Endothelial cell of umbilical vein (primary cell): ENCODE measurements at regions not wholly inside any gene's neighbourhood (a gene's known extent, or its start where the extent isn't known, plus 50 kb on each side); places are given as distances from the start of the nearest gene placed in this dataset.

Experiments
- BruUV-seq: library from RNA; stranded (reverse); fragments of 400-500 nt; replicated peaks from 2 replicates; lab custom pipeline; 2021; lab: Mats Ljungman, UMichigan
- CTCF ChIA-PET: fragments of 300-600, 350-600 bp; sonication (Branson Sonifier 250); formaldehyde crosslinking; loops from one replicate; lab custom pipeline; 2021; ENCODE audit warnings: antibody characterized with exemption, inconsistent platforms; lab: Charles Lee
- POLR2A ChIA-PET: fragments of 300-600, 350-600 bp; sonication (Branson Sonifier 250); formaldehyde crosslinking; loops from one replicate; lab custom pipeline; 2021; ENCODE audit warnings: antibody characterized with exemption, inconsistent platforms; lab: Charles Lee
- DNase-seq: peaks from one replicate; pipeline ENCODE4 v3.0.0-alpha.2; 2011; ENCODE audit warnings: low read depth, low spot score
- FAIRE-seq: peaks from 2 replicates; lab custom pipeline; 2011; peaks lifted over from hg19 to GRCh38; lab: Jason Lieb, UNC
- H2AFZ ChIP-seq: 2 replicates; pipeline ENCODE4 v1.6.0; 2012; ENCODE audit warnings: low read depth, low read length, control low read depth, inconsistent platforms
- H3K27ac ChIP-seq: 2 replicates; pipeline ENCODE4 v1.5.1; 2011; ENCODE audit warnings: low read depth, mild to moderate bottlenecking, control low read depth, low read length, moderate library complexity; ENCODE audit not compliant: insufficient read depth
- H3K27me3 ChIP-seq, 2 experiments: 2 replicates each; pipeline versions ENCODE4 v1.6.0 to v1.6.1; 2011; ENCODE audit warnings: low read length in 2 of 2, mixed read lengths in 1 of 2; ENCODE audit not compliant: control insufficient read depth in 2 of 2, insufficient read depth in 2 of 2
- H3K36me3 ChIP-seq, 2 experiments: 2 replicates in 1 of 2; 3 replicates in 1 of 2; pipeline ENCODE4 v1.5.1; 2011; ENCODE audit warnings: low read length in 2 of 2, mild to moderate bottlenecking in 1 of 2, moderate library complexity in 1 of 2; ENCODE audit not compliant: control insufficient read depth in 2 of 2, insufficient read depth in 2 of 2; ENCODE audit errors: extremely low read depth in 1 of 2
- H3K4me1 ChIP-seq: 3 replicates; pipeline ENCODE4 v1.5.1; 2011; ENCODE audit warnings: mild to moderate bottlenecking, low read length; ENCODE audit not compliant: control insufficient read depth, insufficient read depth; ENCODE audit errors: extremely low read depth
- H3K4me2 ChIP-seq: 2 replicates; pipeline ENCODE4 v1.6.1; 2011; ENCODE audit warnings: low read length, control low read depth, mixed read lengths; ENCODE audit not compliant: insufficient read depth
- H3K4me3 ChIP-seq, 3 experiments: fragments of 200-600 bp in 1 of 3; sonication (generic), shearing (Covaris generic) in 1 of 3; replicated peaks in 1 of 3; 2 replicates each; pipeline ENCODE4 v1.5.1; 2011 to 2016; ENCODE audit warnings: control low read depth in 3 of 3, low read length in 3 of 3, mild to moderate bottlenecking in 2 of 3, inconsistent platforms in 1 of 3, low read depth in 1 of 3, moderate library complexity in 1 of 3; ENCODE audit not compliant: insufficient read depth in 1 of 3
- H3K79me2 ChIP-seq: 2 replicates; pipeline ENCODE4 v1.6.0; 2012; ENCODE audit warnings: low read length, inconsistent platforms; ENCODE audit not compliant: control insufficient read depth, insufficient read depth
- H3K9ac ChIP-seq: replicated peaks from 2 replicates; pipeline ENCODE3; 2011; ENCODE audit warnings: low read length, control low read depth; ENCODE audit not compliant: insufficient read depth; ENCODE audit errors: extremely low read depth
- H3K9me1 ChIP-seq: replicated peaks from 3 replicates; pipeline ENCODE4 v1.6.0; 2011; ENCODE audit warnings: mild to moderate bottlenecking, low read length; ENCODE audit not compliant: control insufficient read depth, insufficient read depth; ENCODE audit errors: extremely low read depth
- H3K9me3 ChIP-seq: replicated peaks from 2 replicates; pipeline ENCODE4 v1.5.1; 2012; ENCODE audit warnings: low read length, inconsistent platforms; ENCODE audit not compliant: control insufficient read depth, insufficient read depth
- H4K20me1 ChIP-seq: replicated peaks from 2 replicates; pipeline ENCODE3; 2011; ENCODE audit warnings: mild to moderate bottlenecking, low read length; ENCODE audit not compliant: control insufficient read depth, insufficient read depth; ENCODE audit errors: extremely low read depth
- EZH2 ChIP-seq: IDR thresholded peaks from 2 replicates; pipeline ENCODE4 v1.6.1; 2012; ENCODE audit warnings: borderline replicate concordance, low read depth, mild to moderate bottlenecking, moderate library complexity, low read length, inconsistent platforms; ENCODE audit not compliant: severe bottlenecking
- GATA2 ChIP-seq: IDR thresholded peaks from 2 replicates; pipeline ENCODE4 v1.7.0; 2011; ENCODE audit warnings: low read depth, mild to moderate bottlenecking, moderate library complexity, mixed read lengths, low read length; ENCODE audit not compliant: insufficient read length, insufficient read depth
- JUN ChIP-seq: IDR thresholded peaks from 2 replicates; pipeline ENCODE4 v1.6.1; 2011; ENCODE audit warnings: borderline replicate concordance, low read depth; ENCODE audit not compliant: insufficient read length, insufficient read depth
- MYC ChIP-seq: IDR thresholded peaks from one replicate; pipeline ENCODE4 v1.6.1; 2011; ENCODE audit warnings: mild to moderate bottlenecking, low read depth, low read length
- POLR2A ChIP-seq: IDR thresholded peaks from 2 replicates; pipeline ENCODE4 v1.6.1; 2012; ENCODE audit warnings: low read depth, mild to moderate bottlenecking, control low read depth, low read length
- POLR2AphosphoS5 ChIP-seq: IDR thresholded peaks from 2 replicates; pipeline ENCODE4 v1.6.1; 2012; ENCODE audit warnings: low read depth, mild to moderate bottlenecking, control low read depth, low read length, moderate library complexity; ENCODE audit not compliant: insufficient read depth
- dilution Hi-C: fragments of 300-500 bp; cut with MboI; formaldehyde crosslinking; loops from one replicate; pipeline ENCODE4 v1.15.0; 2019; ENCODE audit warnings: low sequenced_read_pairs; ENCODE audit not compliant: extremely low pct_ligation_motif_present
- intact Hi-C: fragments of 100-400 bp; cut with micrococcal nuclease; formaldehyde crosslinking; loops from one replicate; pipeline ENCODE4 v1.10.0; 2022
- TF ChIP-seq, protein P1 (sequence below): IDR thresholded peaks from 2 replicates; pipeline ENCODE4 v1.6.1; 2011; ENCODE audit not compliant: insufficient read depth, insufficient read length
- TF ChIP-seq, protein P2 (sequence below), 2 donors: IDR thresholded peaks; 1 replicate in 1 of 2; 2 replicates in 1 of 2; pipeline ENCODE4 v1.5.1; 2011; ENCODE audit warnings: low read length in 2 of 2, mild to moderate bottlenecking in 2 of 2, moderate library complexity in 2 of 2, control low read depth in 1 of 2, inconsistent platforms in 1 of 2, low read depth in 1 of 2; ENCODE audit not compliant: insufficient read depth in 1 of 2; ENCODE audit errors: extremely low read depth in 1 of 2

GRCh38 chr7:28360739-28361138 lies 51.6 kb upstream of the CREB5 start:
- H3K36me3 ChIP-seq = no peaks in the 10 kb centered on the region
- FAIRE-seq (no peak), DNase-seq (no peak)
- no peaks in the 10 kb centered on the region for H3K79me2 ChIP-seq
- dilution Hi-C loops (no loop called here), intact Hi-C loops (no loop called here)
- no peak overlapping the region for H3K27ac ChIP-seq
- no peaks in the 10 kb centered on the region for H3K9me3 ChIP-seq
- H4K20me1 ChIP-seq = no peaks in the 10 kb centered on the region
- ChIA-PET POLR2A (no interaction called here), CTCF (no interaction called here)
- TF ChIP-seq, protein P1, sequence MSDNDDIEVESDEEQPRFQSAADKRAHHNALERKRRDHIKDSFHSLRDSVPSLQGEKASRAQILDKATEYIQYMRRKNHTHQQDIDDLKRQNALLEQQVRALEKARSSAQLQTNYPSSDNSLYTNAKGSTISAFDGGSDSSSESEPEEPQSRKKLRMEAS = no peak
- TF ChIP-seq EZH2 = no peak
- TF ChIP-seq GATA2 = no peak
- TF ChIP-seq POLR2A = no peak
- no peak for TF ChIP-seq JUN
- TF ChIP-seq, protein P2, sequence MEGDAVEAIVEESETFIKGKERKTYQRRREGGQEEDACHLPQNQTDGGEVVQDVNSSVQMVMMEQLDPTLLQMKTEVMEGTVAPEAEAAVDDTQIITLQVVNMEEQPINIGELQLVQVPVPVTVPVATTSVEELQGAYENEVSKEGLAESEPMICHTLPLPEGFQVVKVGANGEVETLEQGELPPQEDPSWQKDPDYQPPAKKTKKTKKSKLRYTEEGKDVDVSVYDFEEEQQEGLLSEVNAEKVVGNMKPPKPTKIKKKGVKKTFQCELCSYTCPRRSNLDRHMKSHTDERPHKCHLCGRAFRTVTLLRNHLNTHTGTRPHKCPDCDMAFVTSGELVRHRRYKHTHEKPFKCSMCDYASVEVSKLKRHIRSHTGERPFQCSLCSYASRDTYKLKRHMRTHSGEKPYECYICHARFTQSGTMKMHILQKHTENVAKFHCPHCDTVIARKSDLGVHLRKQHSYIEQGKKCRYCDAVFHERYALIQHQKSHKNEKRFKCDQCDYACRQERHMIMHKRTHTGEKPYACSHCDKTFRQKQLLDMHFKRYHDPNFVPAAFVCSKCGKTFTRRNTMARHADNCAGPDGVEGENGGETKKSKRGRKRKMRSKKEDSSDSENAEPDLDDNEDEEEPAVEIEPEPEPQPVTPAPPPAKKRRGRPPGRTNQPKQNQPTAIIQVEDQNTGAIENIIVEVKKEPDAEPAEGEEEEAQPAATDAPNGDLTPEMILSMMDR (IDR thresholded peaks at IDR 0.05; ENCODE audit: extremely low read depth in 1 of 2, insufficient read depth in 1 of 2, low read depth in 1 of 2, low read length in 2 of 2) = no peak
- TF ChIP-seq MYC = no peak
- TF ChIP-seq POLR2AphosphoS5 = no peak
- no peaks in the 10 kb centered on the region for H3K27me3 ChIP-seq
- no peak overlapping the region for H3K9ac ChIP-seq
- H3K9me1 ChIP-seq = no peaks in the 10 kb centered on the region
- no peak overlapping the region for H2AFZ ChIP-seq
- BruUV-seq = no TSS peak
- no peak overlapping the region for H3K4me2 ChIP-seq
- H3K4me3 ChIP-seq = no peak overlapping the region
- H3K4me1 ChIP-seq = no peaks in the 10 kb centered on the region
